MM.1S (cell line): ENCODE measurements at regions not wholly inside any gene's neighbourhood (a gene's known extent, or its start where the extent isn't known, plus 50 kb on each side); places are given as distances from the start of the nearest gene placed in this dataset.

ENCODE experiments used
- DNase-seq: peaks from one replicate; pipeline ENCODE4 v3.0.0-alpha.2; 2015
- H2AFZ ChIP-seq: fragments of 300-600 bp; sonication (generic); 2 replicates; pipeline ENCODE4 v1.6.0; 2016; ENCODE audit warnings: antibody characterized with exemption, low read length
- H3F3A ChIP-seq: fragments of 300-600 bp; sonication (generic); 2 replicates; pipeline ENCODE4 v1.6.1; 2016; ENCODE audit warnings: mild to moderate bottlenecking, antibody characterized with exemption, low read length, moderate library complexity, mixed read lengths; ENCODE audit not compliant: insufficient read depth
- H3K27ac ChIP-seq: fragments of 300-600 bp; sonication (generic); 2 replicates; pipeline ENCODE4 v1.5.1; 2016; ENCODE audit warnings: mild to moderate bottlenecking, low read length
- H3K27me3 ChIP-seq: fragments of 300-600 bp; sonication (generic); replicated peaks from 2 replicates; pipeline ENCODE4 v1.6.0; 2016; ENCODE audit warnings: low read length; ENCODE audit not compliant: insufficient read depth
- H3K36me3 ChIP-seq: fragments of 300-600 bp; sonication (generic); replicated peaks from 2 replicates; pipeline ENCODE4 v1.6.1; 2016; ENCODE audit warnings: mild to moderate bottlenecking, low read length, mixed read lengths; ENCODE audit not compliant: insufficient read depth
- H3K4me1 ChIP-seq: fragments of 300-600 bp; sonication (generic); 2 replicates; pipeline ENCODE4 v1.6.1; 2016; ENCODE audit warnings: low read length, mixed read lengths
- H3K4me2 ChIP-seq: fragments of 300-600 bp; sonication (generic); 2 replicates; pipeline ENCODE4 v1.6.0; 2016; ENCODE audit warnings: low read depth, low read length
- H3K4me3 ChIP-seq: fragments of 300-600 bp; sonication (generic); 2 replicates; pipeline ENCODE4 v1.5.1; 2016; ENCODE audit warnings: low read length, mixed read lengths
- H3K79me2 ChIP-seq: fragments of 300-600 bp; sonication (generic); 2 replicates; pipeline ENCODE4 v1.6.1; 2016; ENCODE audit warnings: mixed run types, low read length, mixed read lengths
- H3K9ac ChIP-seq: fragments of 300-600 bp; sonication (generic); 2 replicates; pipeline ENCODE4 v1.6.1; 2016; ENCODE audit warnings: low read length, mixed read lengths
- H3K9me2 ChIP-seq: fragments of 300-600 bp; sonication (generic); replicated peaks from 2 replicates; pipeline ENCODE4 v1.6.1; 2016; ENCODE audit warnings: mild to moderate bottlenecking, low read length, mixed read lengths; ENCODE audit not compliant: insufficient read depth
- H3K9me3 ChIP-seq: fragments of 300-600 bp; sonication (generic); replicated peaks from 2 replicates; pipeline ENCODE4 v1.6.1; 2016; ENCODE audit warnings: mild to moderate bottlenecking, low read length, mixed read lengths; ENCODE audit not compliant: insufficient read depth
- H4K20me1 ChIP-seq: fragments of 300-600 bp; sonication (generic); 2 replicates; pipeline ENCODE4 v1.6.1; 2016; ENCODE audit warnings: mild to moderate bottlenecking, low read length, moderate library complexity, mixed read lengths; ENCODE audit not compliant: insufficient read depth
- CTCF ChIP-seq: fragments of 300-600 bp; sonication (generic); IDR thresholded peaks from 2 replicates; pipeline ENCODE4 v1.5.1; 2016; ENCODE audit warnings: antibody characterized with exemption, low read length, mixed read lengths
- EZH2 ChIP-seq: fragments of 300-600 bp; sonication (generic); optimal IDR thresholded peaks from 2 replicates; pipeline ENCODE3; 2017; ENCODE audit warnings: low read depth, mild to moderate bottlenecking, antibody characterized with exemption, low read length, mixed read lengths
- EZH2phosphoT487 ChIP-seq: fragments of 300-600 bp; sonication (generic); IDR thresholded peaks from 2 replicates; pipeline ENCODE4 v1.6.1; 2018; ENCODE audit warnings: antibody characterized with exemption, low read length

DNA sequence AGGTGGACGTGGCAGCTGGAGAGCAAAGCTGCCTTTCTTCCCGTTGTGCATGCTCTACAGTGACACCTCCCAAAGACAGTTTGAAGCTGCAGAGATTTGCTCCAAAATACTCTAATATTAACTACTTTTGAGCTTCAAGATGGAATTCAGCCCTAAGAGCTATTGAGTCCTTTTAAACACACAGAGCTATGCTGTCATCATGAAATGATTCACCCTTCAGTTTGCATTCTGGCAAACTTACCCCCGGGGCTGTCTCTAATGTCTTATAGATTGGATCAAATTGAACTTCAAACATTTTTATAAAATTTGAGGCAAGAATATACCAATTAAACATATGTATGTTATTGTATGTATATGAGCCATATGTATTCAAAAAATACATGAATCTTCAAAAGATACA is 110.7 kb upstream of the EFEMP1 start:
- Histone ChIP-seq H3K4me1 (no peaks in the 10 kb centered on the region), H2AFZ (no peak overlapping the region), H3K36me3 (no peaks in the 10 kb centered on the region), H3K4me2 (no peak overlapping the region), H4K20me1 (no peaks in the 10 kb centered on the region), H3K9me2 (no peaks in the 10 kb centered on the region), H3K9ac (no peak overlapping the region), H3K79me2 (no peaks in the 10 kb centered on the region), H3K27ac (no peak overlapping the region), H3K4me3 (no peak overlapping the region), H3K27me3 (no peaks in the 10 kb centered on the region), H3F3A (no peaks in the 10 kb centered on the region), H3K9me3 (no peaks in the 10 kb centered on the region)
- DNase-seq, result no peak
- no peak for TF ChIP-seq EZH2phosphoT487
- TF ChIP-seq EZH2, result no peak
- TF ChIP-seq CTCF, result no peak

GRCh38 chr2:56040189-56040588 is 116.6 kb upstream of the EFEMP1 start:
- no peak overlapping the region for H3K4me2 ChIP-seq
- no peaks in the 10 kb centered on the region for H3K36me3 ChIP-seq
- no peaks in the 10 kb centered on the region for H4K20me1 ChIP-seq
- H3K9ac ChIP-seq, result no peak overlapping the region
- H3K9me3 ChIP-seq, result no peaks in the 10 kb centered on the region
- H3K4me3 ChIP-seq, result no peak overlapping the region
- H3K9me2 ChIP-seq, result no peaks in the 10 kb centered on the region
- no peak overlapping the region for H2AFZ ChIP-seq
- no peaks in the 10 kb centered on the region for H3K4me1 ChIP-seq
- no peaks in the 10 kb centered on the region for H3K27me3 ChIP-seq
- no peaks in the 10 kb centered on the region for H3K79me2 ChIP-seq
- TF ChIP-seq EZH2phosphoT487, result no peak
- no peak for TF ChIP-seq EZH2
- no peak for TF ChIP-seq CTCF
- no peak overlapping the region for H3K27ac ChIP-seq
- no peaks in the 10 kb centered on the region for H3F3A ChIP-seq
- DNase-seq, result no peak

- H2AFZ ChIP-seq, result no peak overlapping the region
- no peaks in the 10 kb centered on the region for H3K9me2 ChIP-seq
- no peak for TF ChIP-seq EZH2phosphoT487
- TF ChIP-seq CTCF, result no peak
- TF ChIP-seq EZH2, result no peak
- no peaks in the 10 kb centered on the region for H3K36me3 ChIP-seq
- H3K4me3 ChIP-seq, result no peak overlapping the region
- no peak overlapping the region for H3K9ac ChIP-seq
- H3K79me2 ChIP-seq, result no peaks in the 10 kb centered on the region
- no peaks in the 10 kb centered on the region for H3K4me1 ChIP-seq
- DNase-seq, result no peak
- no peaks in the 10 kb centered on the region for H3F3A ChIP-seq
- H3K27me3 ChIP-seq, result no peaks in the 10 kb centered on the region
- H3K27ac ChIP-seq, result no peak overlapping the region
- H4K20me1 ChIP-seq, result no peaks in the 10 kb centered on the region
- no peak overlapping the region for H3K4me2 ChIP-seq
- H3K9me3 ChIP-seq, result no peaks in the 10 kb centered on the region
Observed at GRCh38 chr2:56040834-56041233, 117.3 kb upstream of the EFEMP1 start.
